ENCODE measurements at regions not wholly inside any gene's neighbourhood (a gene's known extent, or its start where the extent isn't known, plus 50 kb on each side); places are given as distances from the start of the nearest gene placed in this dataset.

DNA sequence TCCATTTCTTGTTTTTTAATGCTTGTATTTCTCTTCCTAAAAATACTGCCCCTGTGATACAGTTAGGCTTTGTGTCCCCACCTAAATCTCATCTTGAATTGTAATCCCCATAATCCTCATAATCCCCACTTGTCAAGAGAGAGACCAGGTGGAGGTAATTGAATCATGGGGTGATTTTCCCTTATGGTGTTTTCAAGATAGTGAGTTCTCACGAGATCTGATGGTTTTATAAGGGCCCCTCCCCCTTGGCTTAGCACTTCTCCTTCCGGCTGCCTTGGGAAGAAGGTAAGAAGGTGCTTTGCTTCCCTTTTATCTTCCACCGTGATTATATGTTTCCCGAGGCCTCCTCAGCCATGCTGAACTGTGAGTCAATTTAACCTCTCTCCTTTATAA lies 227.4 kb downstream of the MAN2A1 start:
- no peak for DNase-seq

DNA sequence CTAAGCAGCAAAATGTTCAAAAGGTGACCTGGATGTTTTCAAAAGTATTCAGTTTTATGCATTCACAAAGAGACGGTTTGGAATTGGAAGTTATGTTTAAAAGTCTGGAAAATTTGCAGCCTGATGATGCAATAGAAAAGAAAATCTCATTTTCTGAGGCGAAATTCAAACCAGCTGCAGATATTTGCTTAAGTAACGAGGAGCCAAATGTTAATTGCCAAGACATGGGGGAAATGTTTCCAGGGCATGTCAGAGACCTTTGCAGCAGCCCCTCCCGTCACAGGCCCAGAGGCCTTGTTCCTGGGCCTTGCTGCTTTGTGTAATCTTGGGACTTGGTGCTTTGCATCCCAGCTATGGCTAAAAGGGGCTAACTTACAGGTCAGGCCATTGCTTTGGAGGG lies 228.2 kb downstream of the MAN2A1 start:
- no peak for DNase-seq

DNA sequence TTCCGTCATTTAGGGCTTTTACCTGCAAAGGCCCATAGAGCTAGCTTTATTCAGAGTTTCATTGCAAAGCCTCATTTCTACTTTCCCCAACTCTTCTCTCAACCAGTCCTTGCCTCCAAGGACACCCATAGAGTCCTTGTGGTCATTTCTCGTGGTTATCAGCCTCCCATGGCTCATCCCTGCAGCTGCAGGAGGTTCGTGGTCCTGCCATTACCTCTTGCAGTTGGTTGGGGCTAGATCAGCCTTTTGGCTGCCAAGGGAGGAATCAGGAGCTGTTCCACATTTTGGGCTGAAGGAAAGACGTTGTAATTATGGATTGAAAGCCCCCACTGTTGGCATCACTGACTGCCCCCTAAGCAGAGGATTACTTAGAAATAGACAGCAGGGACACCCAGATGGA lies 231.0 kb downstream of the MAN2A1 start:
- DNase-seq, result no peak

DNA sequence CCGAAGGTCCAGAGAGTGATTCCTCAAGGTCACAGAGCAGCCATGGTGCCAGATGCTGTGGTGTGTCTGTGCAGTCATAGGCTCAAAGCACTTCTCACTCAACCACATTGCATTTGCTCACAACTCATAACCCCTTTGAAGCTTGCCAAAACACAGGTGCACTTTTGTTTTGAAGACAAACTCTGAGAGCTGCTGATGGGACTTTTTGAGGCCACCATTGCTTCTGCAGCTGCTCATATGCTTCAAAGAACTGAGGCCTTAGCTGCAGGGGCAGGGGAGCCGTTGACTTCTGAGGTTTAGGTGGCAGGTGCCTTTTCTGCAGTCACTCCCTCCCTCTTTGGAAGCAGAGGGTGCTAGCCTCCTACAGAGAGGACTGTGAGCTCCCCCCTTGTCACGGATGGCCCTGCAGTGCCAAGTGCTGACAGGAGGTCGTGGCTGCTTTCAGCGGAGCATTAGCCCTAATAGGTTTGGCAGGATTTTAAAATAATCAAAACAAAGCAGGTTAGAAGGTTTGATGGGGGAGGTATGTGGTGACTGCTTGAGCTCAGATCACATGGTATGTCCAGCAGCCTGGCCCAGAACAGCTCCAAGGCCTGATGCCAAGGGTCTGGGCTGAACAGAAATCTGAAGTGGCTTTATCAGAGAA lies 232.1 kb downstream of the MAN2A1 start:
- DNase-seq, result peak; percentile 33

DNA sequence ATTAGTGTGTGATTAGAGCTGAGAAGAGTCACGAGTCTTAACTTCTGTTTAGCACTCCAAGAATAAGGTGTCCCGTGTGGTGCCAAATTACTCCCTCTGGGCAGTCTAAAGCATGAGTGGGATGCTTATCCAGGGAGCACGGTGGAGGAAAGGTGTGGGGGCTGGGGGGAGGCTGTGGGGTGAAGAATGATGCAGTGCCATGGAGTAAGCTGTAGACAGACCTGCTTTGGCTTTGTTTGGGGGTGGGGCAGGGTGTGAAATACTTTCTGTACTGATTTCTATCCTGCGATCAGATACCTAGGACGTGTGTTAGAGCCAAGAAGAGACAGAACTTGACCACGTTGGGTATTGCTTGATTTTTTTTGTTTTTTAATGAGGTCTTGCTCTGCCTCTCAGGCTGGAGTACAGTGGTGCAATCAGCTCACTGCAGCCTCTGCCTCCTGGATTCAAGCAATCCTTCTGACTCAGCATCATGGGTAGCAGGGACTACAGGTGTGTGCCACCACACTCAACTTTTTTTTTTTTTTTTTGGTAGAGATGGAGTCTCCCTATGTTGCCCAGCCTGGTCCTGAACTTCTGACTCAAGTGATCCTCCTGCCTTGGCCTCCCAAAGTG lies 232.8 kb downstream of the MAN2A1 start:
- DNase-seq, result no peak

DNA sequence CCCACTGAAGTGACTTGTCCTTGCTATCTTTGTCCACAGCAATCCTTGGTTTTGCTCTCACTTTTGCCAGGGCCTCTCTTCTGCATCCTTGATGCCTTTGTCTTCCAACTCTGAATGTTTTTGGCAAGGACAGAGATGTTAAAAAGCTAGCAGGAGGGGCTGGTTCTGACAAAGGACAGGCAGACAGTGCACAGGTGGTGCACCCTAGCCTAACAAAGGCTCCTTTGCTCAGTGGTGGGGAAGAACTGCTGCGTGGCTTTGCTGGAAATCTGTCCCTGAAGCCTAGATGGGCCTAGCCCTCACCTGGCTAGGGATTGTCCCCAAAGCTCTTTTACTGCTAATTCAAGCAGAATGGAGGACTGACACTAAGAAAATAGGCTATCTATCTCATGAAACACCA lies 233.5 kb downstream of the MAN2A1 start:
- no peak for DNase-seq

DNA sequence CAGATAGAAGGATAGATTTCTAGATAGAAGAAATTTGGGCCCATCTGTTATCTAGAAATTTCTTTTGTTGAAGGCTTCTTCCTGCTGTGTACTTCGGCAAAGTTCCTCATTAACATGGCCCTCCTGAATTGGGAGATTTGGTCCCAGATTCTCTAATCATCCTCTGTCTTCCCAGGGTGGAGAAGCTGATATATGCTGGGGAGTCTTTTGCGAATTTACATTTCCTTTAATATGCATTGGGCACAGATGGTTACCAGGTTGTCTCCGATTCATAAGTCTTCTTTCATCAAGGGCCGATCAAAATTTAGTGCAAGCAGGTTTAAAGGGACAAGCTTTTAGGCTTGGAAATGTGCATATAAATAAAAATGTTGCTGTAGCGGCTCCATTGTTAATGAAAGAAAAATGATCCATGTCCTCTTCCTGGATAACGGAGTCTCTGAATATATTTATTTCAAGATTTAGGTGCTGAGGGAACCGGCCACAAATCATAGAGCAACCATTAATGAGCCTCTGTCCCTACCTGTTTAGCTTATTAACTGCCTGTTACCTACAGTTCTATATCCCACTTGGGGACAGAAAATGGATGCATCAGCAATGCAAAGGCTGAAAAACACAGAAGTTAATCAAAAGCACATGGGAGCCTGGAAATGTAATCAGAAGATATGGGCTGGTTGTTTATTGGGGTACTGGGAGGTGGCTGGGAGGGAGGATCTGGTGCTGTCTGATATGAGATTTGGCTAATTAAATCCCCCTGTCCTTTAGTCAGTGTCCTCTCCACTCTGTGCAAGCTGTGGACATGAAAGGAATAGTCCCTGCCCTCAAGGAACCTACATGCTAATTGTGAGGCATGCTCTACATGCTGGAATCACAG lies 234.7 kb downstream of the MAN2A1 start:
- no peak for DNase-seq

DNA sequence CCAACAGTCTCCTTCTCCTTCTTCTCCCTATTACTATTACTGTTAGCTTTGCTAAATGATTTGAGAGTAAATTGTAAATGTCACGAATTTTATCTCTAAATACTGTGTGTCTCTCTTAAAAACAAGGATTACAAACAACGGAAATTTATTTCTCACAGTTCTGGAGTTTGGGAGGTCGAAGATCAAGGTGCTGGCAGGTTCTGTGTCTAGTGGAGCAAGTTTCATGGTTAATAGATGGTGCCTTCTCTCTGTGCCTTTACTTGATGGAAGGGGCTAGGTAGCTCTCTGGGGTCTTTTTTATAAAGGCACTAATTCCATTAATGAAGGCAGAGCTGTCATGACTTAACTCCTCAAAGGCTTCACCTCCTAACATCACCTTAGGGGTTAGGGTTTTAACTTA lies 237.9 kb downstream of the MAN2A1 start:
- no peak for DNase-seq

DNA sequence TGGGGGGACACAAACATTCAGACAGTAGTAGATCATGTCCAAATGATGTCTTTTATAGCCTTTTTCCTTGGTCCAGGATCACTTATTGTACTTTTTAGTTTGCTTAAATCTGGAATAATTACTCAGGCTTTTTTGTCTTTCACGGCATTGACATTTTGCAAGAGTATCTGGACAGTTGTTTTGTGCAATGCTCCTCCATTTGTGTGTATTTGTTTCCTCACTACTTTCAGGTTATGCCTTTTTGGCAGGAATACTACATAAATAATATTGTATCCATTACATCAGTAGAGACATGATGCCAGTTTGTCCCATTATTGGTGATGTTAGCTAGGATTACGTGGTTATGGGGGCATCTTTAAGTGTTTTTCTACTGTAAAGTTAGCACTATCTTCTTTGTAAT lies 238.3 kb downstream of the MAN2A1 start:
- DNase-seq, result no peak

DNA sequence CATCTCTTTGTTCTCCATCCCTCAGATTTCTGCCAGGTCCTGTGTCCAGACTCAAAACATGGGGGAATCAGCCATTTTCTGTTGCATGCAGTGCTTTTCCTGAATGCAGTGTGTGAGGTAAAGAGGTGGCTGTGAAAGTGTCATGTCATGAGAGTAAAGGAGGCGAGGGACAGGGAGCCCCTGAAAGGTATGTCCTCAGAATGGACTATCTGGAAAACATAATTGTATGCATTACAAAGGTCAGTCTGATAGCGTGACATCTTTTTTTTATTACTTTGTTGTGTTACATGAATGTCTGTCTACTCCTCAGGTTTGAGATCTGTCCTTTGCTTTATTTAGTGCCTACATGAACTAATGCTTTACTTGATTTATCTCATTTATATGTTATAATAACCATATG lies 239.1 kb downstream of the MAN2A1 start:
- DNase-seq, result no peak

DNA sequence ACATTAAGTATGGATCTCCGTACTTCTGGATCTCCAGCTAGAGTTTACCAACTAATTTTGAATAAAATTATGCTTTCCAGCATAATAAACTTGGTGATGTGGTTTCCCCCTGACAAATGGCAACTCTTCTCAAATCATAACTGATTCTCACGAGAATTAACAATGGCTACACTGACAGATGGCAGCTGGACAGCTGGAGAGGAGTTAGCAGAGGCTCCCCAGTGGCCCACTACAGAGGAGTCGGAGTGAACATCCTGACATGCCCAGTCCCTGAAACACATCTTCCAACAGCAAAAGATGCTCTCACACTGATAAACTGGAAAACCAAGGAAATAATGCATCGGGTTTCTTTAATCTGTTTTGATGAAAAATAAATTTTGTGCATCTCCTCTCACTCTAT lies 239.6 kb downstream of the MAN2A1 start:
- DNase-seq, result no peak

DNA sequence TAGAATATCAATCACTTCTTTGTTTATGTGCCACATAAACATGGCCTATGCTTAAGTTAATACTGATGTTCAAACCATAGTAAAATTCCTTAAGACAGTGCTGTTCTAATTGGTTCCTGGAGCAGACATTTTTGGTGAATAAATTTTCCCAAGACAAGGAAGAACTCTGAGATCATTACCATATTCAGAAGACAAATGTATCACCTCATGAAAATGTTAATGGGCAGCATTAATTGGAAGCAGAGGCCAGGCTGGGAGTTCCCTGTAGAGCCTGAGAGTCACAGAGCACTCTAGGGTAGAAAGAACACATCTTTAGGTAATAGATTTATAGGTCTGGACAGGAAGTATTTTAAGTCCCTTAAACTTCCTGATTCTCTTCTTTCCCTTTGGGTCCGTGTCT lies 240.2 kb downstream of the MAN2A1 start:
- DNase-seq, result no peak

DNA sequence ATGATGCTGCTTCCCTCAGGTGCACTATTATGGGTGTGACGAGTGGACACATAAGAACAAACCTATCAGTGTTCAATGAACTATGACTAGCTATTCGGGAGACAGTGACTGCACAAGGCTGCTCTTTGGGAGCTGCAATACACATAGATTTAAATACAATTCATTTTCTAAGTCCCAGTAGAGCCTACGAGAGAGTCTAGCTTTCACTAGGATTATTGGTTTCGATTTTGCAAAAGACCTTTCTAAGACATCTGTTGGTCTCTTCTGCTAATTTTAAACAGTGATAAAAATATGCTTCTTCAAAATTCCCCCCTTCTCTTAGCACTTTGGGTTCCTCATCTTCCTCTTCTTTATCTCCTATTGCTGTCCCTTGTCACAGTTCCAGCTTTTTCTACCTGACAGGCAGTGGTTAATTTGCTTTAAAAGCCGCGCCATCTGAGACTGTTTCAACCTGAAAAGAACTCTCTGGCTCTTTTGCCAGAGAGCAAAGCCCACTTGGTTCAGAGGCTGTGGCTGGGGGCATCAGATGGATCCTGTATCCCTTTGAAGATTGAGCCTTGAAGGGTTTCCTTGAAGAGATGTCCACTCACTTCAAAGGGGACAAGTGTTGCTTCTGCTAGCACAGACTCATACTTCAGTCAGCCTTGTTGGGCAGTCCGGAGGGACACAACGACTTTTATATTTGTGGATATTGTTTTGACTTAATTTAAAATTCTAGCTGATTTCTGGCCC lies 241.5 kb downstream of the MAN2A1 start:
- no peak for DNase-seq

DNA sequence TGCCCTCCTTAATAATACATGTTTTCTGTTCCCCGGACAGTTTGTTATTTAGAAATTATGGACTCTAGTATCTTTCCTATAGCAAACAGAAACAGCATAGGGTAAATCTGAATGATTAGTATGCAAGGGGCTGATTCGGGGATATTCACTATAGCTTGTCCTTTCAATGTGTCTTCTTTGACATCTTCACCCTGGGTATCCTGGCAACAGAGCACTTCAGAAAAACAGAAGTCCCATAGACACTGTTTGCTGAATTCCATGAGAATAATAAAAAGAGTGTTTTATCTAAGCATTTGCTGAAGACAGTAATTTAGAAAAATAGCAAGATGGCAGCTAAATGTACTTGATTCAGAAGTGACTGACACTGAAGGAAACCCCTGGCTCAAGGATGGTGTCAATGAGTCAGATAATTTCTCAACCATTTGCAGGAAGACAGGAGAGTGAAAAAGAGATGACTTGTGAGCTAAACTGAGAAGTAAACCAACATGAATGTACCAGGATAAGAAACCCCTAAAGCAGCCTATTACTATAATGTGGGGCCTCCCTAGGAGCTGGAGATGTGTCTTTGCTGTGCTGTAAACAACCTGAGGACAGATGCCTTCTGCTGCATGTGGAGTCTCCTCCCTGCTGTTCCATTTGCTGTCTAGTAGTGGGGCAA lies 246.2 kb downstream of the MAN2A1 start:
- DNase-seq, result peak; percentile 10

DNA sequence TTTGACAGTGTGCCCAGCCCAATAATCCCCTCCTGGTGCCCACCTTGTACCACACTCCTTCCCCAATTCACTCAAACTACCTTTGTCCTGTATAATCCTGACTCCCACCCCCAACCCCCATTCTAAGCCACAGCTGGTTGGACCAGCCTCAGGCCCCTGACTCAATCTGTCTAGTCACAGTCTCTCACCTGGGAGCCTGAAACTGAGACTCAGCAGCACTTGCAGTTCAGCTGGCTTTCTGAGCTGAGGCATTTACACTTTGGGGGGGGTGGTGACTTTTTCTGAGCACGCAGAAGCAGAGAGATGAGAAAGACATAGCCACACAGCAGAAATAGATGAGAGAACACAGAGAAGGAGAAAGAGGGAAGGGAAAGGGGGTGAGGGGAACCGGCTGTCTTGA lies 247.3 kb downstream of the MAN2A1 start:
- DNase-seq, result no peak

DNA sequence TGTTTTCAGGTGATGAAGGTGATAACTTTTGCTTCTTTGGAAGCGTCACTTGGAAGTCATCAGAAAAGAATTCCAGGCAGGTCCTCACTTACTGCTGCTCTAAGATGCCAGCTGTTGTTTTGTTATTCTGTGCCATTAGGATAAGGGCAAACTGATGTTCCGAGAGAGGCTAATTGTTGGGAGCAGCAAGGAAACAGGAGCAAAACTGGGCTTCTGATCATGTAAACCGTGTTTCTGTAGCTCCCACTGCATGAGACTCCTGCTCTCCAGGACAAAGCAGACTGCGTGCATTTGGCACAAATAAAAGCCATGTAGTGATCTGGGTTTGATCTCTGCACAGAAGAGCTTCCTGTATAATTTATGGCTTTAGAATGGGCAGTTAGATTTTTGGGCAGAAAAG lies 248.2 kb downstream of the MAN2A1 start:
- DNase-seq, result no peak

DNA sequence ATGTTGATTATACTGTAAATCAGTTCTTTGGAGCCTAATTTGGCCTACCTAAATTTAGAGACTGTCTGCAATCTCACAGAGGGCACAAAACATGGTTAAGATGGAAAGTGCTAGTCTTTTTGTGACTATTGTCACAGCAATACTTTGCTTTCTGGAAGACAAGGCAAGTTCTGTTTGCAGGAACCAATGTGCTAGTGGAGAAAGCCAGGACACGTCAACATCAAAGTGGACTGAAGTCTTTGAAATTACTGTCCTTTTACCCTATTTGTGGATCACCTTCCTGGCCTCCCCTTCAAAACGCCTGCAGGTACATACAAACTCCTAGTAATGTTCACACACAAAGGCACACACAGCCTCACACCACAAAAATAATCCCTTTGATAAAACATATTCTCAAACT lies 248.7 kb downstream of the MAN2A1 start:
- DNase-seq, result no peak

DNA sequence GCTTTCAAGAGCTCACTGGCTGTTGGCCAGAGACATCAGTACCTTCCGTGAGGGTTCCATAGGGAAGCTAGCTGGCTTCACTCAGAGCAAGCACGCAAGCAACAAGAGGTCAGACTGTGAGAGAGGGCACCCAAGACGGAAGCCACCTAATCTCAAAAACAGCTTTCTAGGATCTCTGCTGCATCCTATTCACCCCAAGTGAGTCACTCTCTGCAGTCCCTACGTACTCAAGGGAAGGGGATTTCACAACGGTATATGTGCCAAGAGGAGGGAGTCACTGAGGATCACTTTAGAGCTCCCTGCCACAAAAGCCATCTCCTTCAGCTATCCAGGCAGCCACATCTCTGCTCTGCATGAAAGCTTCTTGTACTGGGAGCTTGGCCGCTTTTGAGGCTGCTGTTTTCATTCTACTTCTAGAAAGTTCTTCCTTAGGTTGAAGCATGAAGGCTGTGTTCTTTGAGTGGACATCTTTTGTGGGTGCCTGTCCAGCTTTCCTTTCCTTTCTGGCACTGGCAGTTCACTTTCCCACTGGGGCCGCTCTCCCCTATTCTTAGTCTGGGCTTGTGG lies 249.5 kb downstream of the MAN2A1 start:
- no peak for DNase-seq

DNA sequence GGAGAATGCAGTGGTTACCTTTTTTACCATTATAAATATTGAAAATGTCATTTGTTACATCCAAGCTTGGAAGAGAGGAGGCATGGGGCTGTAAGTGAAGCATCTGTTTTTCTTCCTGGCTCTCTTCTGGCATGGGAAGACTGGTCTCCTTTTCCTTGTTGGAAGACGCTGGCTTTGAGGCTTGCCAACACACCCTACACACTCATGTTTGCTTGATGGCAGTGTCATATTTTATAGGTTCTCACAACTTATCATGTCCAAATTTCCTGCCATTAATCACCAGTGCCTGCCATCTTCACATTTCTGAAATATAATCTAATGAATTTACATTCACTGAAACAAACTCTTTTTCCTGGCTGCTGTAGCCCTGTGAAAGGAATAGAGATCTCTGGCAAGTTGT lies 252.9 kb downstream of the MAN2A1 start:
- DNase-seq, result no peak

DNA sequence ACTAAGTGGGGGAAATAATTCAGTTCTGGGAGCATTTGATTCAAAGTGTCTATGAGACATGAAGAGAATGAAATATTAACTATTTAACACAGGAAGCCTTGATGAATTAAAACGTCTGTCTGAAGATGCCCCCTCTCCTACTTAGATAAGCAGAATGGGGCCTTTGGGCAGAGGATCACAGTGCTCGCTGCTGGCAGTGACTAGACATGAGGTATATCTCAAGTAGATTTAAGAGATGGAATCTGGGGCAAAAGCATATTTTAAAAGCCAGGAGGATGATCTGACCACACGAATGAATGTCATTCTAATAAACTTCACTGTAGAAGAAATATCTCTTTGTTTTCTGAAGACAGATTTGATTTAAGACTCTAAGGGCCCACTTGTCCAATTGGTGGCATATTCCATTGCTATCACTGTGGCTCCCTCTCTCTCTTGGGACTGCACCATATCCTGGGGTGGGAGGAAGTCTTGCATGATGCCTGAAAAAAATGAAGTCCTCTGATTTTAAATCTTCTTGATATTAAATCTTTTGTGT lies 254.0 kb downstream of the MAN2A1 start:
- DNase-seq, result no peak

DNA sequence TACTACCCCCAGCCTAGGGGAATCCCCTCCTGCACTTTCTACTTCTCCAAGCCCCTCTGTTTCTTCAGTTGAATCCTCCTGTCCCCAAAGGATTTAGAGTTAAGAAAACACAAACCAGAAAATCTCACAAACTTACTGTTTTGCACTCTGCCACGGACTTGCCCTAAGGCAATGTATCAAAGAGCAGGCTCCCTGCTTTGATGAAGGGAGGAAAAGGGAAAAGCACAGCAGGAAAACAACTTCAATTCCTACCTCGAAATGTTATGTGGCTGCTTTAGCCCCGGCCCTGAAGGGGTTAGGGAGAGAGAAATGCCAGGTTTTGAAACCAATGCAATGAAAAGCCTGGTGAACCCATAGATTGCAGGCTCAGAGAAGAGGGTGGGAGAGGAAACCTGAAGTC lies 254.7 kb downstream of the MAN2A1 start:
- no peak for DNase-seq

DNA sequence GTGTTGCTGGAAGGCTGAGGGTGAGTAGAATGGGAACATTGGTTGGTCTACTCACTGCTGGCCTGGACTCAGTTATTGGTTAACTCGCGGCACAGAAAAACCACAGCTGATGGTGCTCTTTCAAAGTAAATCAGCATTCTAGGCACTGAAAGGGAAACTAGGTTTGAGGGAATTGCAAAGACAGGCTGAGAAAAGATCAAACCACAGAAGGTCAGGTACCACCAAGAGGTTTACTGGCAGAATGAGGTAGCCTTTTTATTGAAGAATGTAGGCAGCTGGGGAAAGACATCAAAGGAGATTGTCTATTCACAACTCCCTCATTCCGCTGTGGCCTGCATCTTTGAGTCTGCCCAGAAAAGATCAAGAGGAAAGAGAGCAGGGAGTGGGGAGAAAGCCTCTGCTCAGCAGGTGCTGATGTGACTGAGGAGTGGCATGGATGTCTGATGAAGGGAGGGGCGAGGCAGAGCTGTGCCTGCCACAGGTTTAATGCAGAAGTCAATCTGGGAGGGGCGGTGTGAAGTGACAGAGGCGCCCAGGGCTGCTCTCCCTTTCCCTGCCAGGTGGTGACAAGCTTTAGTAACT lies 255.5 kb downstream of the MAN2A1 start:
- DNase-seq, result no peak

Measured in DMS53 (cell line).